Inferior parietal cortex (tissue), 1 donor: ENCODE measurements at regions not wholly inside any gene's neighbourhood (a gene's known extent, or its start where the extent isn't known, plus 50 kb on each side); places are given as distances from the start of the nearest gene placed in this dataset.
"Not testable (repeated sequence)": the region's sequence is repeated elsewhere in the genome, so short reads cannot be mapped to it uniquely, and the experiment has no call there.

ENCODE experiments used
- DNase-seq: peaks from one replicate; pipeline ENCODE4 v3.0.0-alpha.2; 2016; ENCODE audit errors: extremely low spot score

DNA sequence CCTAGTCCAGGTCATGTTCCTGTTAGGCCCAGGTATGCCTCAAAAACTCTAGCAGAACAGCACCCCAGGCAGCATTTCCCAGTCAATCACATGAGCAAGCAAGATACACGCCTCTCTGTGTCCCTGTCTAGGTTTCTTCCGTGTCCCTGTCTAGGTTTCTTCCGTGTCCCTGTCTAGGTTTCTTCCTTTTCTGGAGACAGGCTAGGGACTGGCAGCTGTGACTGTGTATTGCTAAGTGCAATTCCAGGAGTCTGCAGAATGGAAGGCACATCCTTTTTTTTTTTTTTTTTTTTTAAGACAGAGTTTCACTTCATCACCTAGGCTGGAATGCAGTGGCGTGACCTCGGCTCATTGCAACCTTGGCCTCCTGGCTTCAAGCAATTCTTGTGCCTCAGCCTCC lies 77.6 kb downstream of the SETD4 start:
- DNase-seq, result no peak

DNA sequence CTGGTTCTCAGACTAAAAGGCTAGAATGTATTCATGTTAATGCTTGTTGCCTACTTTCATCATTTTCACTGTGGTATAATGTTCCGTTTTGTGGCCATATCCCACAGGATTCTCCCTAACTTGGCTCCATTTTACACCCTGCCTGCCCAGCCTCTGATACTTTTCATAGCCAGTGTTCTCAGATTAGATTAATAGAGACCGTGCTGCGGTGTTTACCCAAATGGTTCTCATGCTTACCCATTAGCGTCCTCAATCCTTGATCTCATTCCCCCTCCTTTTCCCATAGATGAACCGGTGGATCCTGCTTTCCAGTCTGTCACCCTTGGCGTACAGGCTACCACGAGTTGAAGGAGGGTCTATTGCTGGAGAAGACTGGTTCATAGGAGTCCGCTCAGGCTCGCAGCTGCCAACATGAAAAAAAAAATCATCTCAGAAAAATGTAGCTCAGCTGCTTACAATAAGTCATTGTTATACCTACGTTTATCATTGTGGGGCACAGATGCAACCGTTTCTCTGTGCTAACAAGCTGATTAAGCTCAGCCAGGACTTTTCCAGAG lies 78.7 kb downstream of the SETD4 start:
- no peak for DNase-seq

DNA sequence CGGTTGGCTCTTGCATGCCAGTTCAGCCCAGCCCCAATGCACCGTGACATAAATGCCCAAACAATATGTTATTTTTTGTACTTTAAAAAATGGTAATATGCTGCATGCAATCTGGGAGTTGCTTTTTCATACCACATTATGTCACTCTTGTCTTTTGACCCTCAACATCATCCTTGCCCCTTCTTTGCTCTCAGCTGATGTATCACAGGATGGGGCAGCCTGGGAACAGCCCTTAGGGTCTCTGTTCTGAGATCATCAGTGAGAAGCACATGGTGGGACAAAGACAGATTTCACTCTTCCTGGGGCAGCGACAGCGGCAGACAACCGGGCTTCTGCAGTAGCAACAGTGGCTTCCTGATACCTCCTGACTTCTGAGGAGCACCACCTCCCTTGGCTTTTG lies 79.5 kb downstream of the SETD4 start:
- no peak for DNase-seq

GRCh38 chr21:35977860-35978259 lies 82.5 kb downstream of the SETD4 start:
- not testable (repeated sequence) for DNase-seq

DNA sequence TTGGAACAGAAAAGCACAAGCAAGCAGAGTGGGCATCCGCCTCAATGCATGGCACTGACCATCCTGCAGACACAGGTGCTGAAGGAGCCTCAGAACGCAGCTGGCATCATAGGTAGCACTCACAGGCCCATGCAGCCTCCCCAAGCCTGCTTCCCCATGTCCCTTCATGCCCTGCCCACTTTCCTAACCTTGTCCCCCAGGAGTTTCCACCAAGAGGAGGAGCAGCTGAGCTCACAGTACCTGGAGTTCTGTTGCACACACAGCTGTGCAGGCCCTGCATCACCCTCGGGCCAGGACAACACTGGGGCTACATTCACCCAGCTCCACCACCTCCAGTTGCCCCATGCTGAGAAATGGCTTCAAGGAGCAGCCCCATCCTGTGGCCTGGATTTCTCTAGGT lies 83.4 kb downstream of the SETD4 start:
- DNase-seq, result no peak

- no peak for DNase-seq
Measured at GRCh38 chr21:35976481-35976880, 83.8 kb downstream of the SETD4 start.

DNA sequence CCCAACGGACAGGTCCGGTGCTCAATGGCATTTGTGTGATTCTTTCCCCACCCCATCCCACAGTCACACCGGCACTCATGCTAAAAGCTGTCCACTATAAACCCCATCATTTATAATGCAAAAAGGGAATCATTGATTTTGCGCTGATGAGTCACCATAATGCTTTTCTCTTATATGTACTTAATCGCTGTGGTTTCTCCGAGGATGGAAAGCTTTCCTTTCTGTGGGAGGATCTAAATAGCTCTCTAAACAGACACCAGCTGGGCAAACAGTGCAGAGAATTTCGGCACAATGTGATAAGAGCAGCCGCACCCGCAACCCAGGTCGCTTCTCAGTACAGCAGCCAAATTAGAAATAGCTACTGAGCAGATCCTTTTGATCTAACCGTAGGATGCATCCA lies 85.6 kb downstream of the SETD4 start:
- no peak for DNase-seq

GRCh38 chr21:35971824-35972223 lies 88.5 kb downstream of the SETD4 start:
- no peak for DNase-seq

DNA sequence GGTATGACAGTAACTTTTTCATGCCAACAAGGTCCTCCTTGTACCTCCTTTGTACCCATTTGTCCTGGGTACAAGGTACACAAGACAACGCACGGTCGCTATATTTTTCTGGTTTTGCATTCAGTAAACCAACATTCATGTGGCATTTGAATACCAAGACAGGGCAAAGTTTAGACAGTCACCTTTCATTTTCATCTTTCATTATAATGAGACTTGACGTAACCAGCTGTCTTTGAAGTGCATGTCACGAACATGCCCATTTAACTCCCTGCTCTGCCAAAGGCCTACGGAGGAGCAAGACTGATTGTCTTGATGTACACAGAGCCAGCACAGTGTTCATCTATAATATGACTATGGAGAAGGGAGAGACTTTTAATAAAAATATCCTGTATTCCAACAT lies 91.0 kb downstream of the SETD4 start:
- no peak for DNase-seq

GRCh38 chr21:35968564-35968963 lies 91.8 kb downstream of the SETD4 start:
- no peak for DNase-seq

DNA sequence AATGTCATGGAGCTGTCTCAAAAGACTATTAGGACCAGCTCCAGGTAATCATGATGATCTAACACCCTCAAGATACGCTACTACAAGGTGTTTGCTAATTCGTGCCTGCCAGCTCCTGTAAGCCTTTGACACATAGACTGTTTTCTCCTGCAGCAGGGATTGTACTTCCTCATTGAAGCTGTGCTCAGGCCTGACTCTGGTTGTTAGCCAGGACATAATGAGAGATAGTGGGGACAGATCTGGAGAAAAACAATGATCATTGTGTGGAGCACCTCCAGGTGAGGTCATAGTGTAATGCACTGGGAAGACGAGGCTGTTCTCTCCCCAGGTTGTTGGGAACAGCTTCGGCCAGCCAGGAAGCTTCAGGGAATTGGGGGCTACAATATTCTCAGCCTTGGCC lies 94.6 kb downstream of the SETD4 start:
- no peak for DNase-seq

DNA sequence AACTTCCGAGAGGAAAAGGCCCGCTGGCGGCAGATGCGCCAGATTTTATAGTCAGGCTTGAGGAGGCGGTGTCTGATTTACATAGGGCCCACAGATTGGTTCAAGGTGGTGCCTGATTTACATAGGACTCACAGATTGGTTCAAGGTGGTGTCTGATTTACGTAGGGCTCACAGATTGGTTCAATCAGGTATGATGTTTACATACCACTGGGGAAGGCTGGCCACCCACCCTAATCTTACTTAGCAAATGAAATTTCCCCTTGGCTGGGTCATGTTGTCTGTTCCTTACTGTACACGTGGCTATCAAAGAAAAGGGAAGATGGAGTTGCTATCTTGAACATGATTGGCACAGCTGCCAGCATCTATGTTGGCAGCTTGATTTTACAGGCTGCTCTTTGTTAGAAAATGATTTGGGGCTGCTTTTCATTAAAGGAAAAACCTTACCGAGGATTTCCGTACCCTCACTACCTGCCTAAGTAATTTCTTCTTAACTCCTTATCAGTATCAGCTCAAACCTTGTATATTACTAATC lies 96.3 kb downstream of the SETD4 start:
- DNase-seq, result no peak

- no peak for DNase-seq
Measured at GRCh38 chr21:35962917-35963316, 97.4 kb downstream of the SETD4 start.

DNA sequence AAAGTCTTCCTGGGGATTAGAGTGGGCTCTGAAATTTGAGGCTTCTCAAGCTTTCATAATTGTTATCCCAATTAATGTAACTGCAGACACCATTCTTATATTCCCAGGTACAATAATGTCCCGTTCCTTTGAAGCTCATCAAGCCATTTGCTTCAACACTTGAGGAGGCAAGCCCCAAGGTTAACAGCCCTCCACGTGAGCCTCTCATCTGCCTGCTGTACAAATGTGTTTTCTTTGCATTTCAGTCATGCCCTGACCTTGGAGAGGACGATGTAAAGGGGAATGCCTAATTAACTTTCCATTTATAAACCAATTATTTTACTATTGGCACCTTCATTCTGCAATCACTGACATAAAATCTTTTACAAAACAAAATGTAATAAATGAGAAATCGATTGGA lies 106.3 kb downstream of the SETD4 start:
- DNase-seq, result no peak

DNA sequence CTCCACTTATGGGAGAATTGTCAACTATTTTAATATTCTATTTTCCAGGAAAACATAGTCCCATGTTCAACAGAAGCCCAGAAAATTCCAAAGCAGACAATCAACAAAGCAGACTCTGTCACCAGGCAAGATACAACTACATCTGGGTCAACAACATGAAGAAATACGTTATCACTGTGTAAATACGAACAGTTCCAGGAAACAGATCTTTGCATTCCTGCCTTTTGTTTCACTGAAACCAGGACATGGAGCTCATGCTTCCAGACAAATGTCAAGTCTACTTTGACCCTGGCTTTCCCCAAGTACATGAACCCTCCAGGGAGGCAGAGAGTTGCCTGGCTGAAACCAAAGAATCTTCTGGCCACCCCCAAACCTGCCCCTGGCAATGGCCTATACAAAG lies 106.7 kb downstream of the SETD4 start:
- DNase-seq, result no peak

DNA sequence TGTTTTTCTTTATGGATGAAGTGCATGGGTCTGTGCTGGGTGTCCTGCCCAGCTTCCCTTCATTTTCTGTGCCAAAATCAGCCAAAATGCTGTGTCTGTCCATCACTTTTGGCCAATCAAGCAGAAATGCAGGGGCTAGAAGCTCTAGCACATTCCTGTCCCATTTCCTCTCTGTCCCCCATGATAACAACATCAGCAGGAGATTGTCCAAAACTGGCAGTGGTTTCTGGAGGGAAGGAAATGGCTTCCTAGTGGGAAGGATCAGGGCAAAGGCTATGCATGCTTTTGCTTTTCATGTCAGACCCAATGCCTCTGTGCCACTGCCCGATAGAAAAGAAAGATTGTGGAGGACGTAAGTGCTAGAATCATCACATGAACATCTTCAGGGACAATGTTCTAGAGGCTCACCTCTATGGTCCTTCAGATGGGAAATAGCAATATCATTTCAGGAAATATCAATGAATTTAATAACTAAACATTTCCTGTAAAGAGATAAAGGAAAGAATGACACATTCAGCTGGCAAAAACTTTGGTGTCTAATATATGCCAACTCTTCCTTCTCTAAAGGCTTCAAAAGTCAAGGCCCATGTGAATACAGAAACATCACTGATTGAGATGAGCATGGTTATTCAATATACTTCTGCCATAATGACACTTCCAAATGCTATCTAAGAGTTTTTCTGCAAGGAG lies 107.5 kb downstream of the SETD4 start:
- no peak for DNase-seq

- no peak for DNase-seq
Measured at GRCh38 chr21:35948982-35949381, 111.3 kb downstream of the SETD4 start.

- no peak for DNase-seq
Measured at GRCh38 chr21:35945089-35945671, 115.1 kb downstream of the SETD4 start.

- DNase-seq, result no peak
Measured at GRCh38 chr21:35943752-35944151, 116.6 kb downstream of the SETD4 start.

GRCh38 chr21:35942211-35943144 lies 117.8 kb downstream of the SETD4 start:
- DNase-seq, result no peak

DNA sequence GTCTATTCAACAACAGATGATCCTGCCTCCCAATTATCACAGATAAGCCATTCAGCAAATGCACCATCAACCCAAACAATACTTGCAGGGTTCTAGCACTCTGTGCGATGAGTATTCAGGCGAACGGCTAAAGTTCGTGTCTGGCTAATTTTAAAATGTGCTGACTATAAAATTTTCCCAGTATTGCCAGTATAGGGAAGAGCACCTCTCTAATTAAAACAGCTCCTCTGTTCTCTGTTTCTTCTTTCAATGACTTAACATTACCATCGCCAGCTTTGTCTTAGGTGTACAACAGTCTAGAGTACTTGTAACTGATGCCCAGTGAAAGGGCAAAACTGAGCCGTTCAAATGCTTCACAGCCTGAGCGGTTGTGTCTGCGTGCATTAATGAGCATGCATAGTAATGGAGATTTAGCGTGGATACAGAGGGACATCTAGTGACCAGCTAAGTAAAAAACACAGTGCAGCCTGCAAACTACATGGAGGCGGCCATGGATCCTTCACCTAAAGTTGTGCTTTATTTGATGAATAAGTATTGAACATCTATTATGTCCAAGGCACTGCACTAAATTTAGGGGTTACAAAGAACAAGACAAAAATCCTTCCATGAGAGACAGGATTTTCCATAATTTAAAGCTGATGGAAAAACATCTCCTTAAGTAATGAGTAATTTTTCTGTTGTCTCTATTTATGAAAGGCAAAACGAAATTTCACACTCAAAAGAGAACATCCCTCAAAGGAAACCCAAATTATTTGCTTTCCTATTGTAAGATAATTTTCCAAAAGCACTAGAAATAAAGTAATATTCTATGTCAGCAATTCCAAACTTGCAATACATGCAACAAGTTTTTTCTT lies 120.0 kb downstream of the SETD4 start:
- peak; percentile 84 for DNase-seq
